ENCODE measurements at regions not wholly inside any gene's neighbourhood (a gene's known extent, or its start where the extent isn't known, plus 50 kb on each side); places are given as distances from the start of the nearest gene placed in this dataset.

GRCh38 chr5:42015681-42016080 lies 90.6 kb downstream of the FBXO4 start:
- TF ChIP-seq, protein P1, sequence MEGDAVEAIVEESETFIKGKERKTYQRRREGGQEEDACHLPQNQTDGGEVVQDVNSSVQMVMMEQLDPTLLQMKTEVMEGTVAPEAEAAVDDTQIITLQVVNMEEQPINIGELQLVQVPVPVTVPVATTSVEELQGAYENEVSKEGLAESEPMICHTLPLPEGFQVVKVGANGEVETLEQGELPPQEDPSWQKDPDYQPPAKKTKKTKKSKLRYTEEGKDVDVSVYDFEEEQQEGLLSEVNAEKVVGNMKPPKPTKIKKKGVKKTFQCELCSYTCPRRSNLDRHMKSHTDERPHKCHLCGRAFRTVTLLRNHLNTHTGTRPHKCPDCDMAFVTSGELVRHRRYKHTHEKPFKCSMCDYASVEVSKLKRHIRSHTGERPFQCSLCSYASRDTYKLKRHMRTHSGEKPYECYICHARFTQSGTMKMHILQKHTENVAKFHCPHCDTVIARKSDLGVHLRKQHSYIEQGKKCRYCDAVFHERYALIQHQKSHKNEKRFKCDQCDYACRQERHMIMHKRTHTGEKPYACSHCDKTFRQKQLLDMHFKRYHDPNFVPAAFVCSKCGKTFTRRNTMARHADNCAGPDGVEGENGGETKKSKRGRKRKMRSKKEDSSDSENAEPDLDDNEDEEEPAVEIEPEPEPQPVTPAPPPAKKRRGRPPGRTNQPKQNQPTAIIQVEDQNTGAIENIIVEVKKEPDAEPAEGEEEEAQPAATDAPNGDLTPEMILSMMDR (IDR thresholded peaks at IDR 0.05; ENCODE audit: insufficient read depth, low read depth, low read length), result no peak
- TF ChIP-seq EZH2 (IDR thresholded peaks at IDR 0.05; ENCODE audit: insufficient read depth, low read length), result no peak

All from astrocyte (in vitro differentiated cells and primary cell).